GM19324 (cell line): ENCODE measurements at regions not wholly inside any gene's neighbourhood (a gene's known extent, or its start where the extent isn't known, plus 50 kb on each side); places are given as distances from the start of the nearest gene placed in this dataset.
"Not testable (repeated sequence)": the region's sequence is repeated elsewhere in the genome, so short reads cannot be mapped to it uniquely, and the experiment has no call there.

Experiments used
- ATAC-seq: cut with Tn5 transposase; IDR thresholded peaks from one replicate; pipeline ENCODE4 v1.9.1; 2021; ENCODE audit warnings: mild to moderate bottlenecking, moderate library complexity; ENCODE audit not compliant: unreplicated experiment, low FRiP score

DNA sequence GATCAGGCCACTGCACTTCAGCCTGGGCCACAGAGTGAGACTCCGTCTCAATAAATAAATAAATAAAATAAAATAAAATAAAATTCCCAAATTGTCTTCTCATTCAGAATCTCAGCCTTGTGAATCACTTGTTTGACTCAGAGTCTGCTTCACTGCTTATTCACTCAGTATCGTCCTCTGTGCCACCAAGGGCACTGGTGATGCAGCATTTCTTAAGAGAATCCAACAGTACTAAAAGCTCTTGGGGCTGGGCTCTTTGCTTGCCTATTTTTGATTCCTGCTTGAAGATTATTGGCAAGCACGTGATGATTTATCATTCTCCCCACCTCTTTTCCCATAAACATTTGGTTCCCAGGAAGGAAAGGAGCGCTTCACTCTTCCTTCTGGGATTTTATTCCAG, 54.8 kb upstream of the HMGB1 start:
- no peak for ATAC-seq

GRCh38 chr13:30523211-30523610, 57.5 kb upstream of the HMGB1 start:
- no peak for ATAC-seq

DNA sequence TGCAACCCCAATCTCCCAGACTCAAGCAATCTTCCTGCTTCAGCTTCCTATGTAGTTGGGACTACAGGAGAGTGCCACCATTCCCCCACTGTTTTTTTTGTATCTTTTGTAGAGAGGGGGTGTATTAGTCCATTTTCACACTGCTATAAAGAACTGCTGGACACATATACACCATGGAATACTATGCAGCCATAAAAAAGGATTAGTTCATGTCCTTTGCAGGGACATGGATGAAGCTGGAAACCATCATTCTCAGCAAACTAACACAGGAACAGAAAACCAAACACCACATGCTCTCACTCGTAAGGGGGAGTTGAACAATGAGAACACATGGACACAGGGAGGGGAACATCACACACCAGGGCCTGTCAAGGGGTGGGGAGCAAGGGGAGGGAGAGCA, 58.1 kb upstream of the HMGB1 start:
- ATAC-seq = not testable (repeated sequence)

DNA sequence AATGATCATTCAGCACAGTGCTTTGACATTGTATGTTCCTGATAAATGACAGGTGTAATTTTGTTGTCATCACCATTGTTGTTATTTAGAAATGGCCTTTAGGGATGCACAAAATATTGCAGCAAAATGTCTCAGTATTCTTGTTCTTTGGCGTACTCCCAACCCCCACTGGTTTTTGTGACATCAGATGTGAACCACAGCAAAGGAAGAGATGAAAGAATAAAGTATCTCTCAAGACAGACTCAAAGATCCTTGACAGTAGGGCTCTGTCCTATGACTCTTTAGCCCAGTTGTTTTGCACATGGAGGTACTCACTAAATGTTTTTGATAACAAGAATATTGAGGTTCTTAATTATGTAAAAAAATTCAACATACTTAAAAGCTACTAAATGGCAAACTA, 59.5 kb upstream of the HMGB1 start:
- ATAC-seq = not testable (repeated sequence)

DNA sequence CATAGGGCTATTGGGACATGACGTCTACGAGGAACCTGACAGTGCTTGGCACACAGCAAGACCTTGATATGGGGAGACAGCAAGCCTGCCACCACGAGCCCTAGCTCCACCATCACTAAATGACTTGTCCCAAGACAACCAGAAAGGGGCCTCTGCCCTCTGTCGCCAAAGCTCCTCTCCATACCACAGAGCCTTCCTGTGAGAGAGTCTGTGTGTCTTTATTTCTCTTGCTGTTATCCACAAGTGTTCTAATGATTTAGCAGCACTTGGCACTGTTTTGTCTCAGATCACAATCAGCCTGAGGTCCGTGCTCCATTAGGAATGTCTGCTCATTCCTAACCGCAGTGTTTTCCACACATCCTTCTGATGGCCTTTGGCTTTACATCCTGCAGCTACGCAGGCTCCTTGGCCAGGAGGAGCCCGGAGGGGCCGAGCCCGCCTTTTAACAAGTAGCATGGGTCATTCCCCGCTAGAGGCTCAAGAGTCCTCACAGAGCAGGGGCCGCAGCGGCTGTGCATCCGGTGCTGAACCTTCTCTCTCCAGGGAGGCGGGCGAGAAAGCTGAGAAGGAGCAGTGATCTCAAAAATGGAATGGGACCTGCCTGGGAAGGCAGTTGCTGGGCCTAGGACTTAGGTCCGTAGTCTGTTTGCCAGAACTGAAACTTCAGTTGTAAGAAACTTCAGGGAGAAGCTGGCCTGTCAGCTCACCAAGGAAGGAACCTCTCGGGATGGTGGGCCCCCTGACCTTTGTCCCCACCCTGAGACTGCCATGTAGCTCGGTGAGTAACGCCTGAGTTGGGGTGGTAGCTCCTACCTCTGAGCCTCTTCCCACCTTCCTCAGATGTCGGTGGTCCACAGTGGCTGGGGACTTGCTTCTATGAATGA, 61.1 kb upstream of the HMGB1 start:
- ATAC-seq = no peak

DNA sequence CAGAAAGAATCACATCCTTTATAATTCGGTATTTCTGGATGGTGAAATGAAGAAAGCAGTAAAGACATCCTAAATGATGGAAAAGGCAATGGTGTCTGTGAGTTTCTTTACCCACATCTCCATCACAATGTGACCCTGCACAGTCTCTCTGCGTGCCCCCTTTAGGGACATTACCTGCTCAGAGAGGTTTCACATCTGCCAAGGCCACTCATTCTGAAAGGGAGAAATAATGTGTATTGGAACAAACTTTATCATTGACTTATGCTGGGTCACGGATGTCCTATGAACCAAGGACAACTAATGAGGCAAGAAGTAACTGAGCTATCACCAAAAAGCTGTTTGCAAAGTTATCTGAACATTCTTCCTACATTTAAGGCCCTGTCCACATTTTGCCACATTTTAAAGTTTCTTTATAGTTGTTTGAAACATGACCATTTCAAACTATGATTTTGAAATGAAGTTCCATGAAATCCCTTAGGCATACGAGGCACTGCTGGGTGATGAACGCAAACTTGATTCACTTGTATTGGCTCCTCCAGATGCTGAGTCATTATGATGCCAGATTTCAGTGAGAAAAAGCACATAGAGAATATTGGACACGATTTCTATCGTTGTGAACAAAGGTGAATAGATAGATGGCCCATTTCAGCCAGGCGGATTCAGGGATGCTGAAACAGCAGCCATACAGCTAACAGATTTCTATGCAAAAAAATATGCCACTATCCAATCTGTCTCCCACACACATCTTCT, 63.5 kb upstream of the HMGB1 start:
- ATAC-seq = no peak

GRCh38 chr13:30535046-30535445, 69.3 kb upstream of the HMGB1 start:
- no peak for ATAC-seq

GRCh38 chr13:30545320-30545719, 72.4 kb upstream of the USPL1 start:
- ATAC-seq = no peak

DNA sequence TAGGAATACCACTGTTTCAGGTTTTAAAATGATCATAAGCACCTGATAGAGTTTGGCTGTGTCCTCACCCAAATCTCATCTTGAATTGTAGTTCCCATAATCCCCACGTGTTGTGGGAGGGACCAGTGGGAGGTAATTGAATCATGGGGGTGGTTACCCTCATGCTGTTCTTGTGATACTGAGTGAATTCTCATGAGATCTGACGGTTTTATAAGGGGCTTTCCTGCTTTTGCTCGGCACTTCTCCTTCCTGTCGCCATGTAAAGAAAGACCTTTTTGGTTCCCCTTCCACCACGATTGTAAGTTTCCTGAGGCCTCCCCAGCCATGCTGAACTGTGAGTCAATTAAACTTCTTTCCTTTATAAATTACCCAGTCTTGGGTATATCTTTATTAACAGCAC, 69.7 kb upstream of the USPL1 start:
- ATAC-seq = not testable (repeated sequence)

DNA sequence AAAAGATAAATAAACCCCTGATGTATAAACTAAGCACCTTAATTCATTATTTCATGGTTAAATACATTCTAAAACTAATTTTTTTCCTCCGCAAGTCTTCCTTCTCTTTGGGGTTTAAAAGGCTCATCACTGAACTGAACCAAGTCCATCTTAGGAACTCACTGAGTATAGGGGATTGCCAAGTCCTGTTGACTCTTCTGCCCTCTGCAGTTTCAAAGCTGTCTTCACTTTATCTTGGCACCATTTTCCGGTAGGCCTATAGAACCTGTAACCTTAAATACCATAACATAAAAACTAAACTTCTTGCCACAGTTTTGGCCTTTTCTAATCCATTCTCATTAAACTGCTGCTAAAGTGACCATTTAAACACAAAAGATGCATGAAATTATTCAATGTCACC, 66.5 kb upstream of the USPL1 start:
- no peak for ATAC-seq

GRCh38 chr13:30552567-30552966, 65.2 kb upstream of the USPL1 start:
- no peak for ATAC-seq

DNA sequence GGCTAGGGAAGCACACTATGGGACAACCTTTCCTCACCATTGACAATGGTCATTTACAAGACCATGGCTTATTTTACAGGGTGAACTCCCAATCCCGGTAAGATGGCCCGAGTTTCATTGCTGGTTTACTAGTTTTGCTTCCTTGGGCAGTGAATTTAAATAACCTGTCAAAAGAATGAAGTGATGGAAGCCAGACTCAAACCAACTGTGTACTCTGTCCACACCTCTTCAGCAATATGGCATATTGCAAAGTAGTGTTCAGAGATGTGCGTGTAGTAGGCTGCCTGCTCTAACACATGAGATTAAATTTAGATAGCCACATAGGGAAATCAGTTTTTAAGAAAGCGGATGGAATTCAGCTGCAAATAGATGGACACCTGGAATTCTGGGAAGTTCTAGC, 58.4 kb upstream of the USPL1 start:
- ATAC-seq = no peak

DNA sequence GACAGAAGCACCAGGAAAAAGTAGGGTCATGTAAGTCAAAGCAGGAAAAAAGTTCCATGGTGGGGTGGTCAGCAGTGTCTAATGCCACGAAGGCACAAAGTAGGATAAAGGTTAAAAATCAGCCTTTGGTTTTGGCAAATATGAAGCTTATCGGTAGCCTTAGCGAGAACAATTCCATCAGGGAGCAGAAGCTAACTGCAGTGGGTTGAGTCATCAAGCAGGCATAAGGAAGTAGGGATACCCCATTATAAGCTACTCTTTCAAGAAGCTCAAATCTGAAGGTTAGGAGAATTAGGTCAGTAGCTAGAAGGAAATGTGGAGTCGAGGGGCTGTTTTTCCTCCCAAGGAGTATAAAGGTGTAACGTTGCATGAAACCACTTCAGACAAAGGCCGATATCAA, 57.5 kb upstream of the USPL1 start:
- ATAC-seq = no peak

DNA sequence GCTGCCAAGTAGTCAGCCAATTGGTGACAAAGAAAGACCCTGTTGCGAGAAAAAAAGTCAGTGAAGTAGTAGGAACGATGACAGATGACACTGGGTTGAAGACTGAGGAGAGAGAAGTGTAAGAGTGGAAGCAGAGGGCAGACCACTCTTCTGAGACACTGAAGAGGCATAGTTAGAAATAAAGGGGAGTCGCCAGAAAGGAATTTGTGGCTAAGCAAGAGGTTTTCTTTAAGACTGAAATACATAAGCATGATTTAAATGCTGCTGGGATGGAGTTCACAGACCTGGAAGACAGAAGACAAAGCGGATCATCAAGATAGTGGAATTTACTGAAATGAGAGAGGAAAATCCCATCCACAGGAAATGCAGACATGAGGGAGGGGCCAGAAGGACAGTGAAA, 56.2 kb upstream of the USPL1 start:
- ATAC-seq = no peak

DNA sequence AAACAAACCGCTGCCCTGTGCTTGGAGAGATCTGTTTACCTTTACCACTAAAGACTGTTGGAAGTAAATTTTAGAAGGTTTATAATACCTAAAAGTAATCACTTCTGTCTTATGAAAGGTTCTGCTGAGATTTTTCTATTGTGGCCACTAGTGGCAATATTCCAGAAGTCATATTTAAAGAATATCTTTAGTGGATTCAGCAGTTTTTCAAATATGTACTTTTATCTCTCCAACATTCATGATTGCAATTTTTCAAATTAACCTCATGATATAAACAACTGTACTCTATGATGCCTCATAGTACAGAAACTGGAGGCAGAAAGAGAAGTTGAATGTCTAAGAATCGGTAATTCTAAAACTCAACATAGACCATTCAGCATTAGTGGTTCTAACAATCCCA, 53.2 kb upstream of the USPL1 start:
- no peak for ATAC-seq

DNA sequence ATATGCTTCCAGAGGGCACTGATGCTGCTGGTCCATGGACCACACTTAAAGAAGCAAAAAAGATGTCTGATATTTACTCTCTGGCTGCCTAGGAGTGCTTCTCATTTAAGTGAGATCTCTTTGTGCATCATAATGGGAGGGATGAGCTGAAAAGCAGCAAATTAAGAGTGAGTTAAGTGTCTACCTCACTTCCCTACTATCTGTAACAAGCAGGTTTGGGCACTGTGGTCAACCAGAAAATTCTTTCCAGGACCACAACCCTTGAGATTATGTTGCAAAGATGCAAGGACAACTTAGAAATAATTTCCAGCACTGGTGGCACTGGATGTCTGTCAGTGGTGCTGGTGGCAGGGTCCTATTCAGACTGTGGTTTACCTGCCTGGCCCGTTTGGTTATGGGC, 52.1 kb upstream of the USPL1 start:
- no peak for ATAC-seq

- peak; percentile 66 for ATAC-seq
Measured at GRCh38 chr13:30567072-30567471, 50.6 kb upstream of the USPL1 start.
